ENCODE measurements at regions not wholly inside any gene's neighbourhood (a gene's known extent, or its start where the extent isn't known, plus 50 kb on each side); places are given as distances from the start of the nearest gene placed in this dataset.
"Not testable (repeated sequence)": the region's sequence is repeated elsewhere in the genome, so short reads cannot be mapped to it uniquely, and the experiment has no call there.

DNA sequence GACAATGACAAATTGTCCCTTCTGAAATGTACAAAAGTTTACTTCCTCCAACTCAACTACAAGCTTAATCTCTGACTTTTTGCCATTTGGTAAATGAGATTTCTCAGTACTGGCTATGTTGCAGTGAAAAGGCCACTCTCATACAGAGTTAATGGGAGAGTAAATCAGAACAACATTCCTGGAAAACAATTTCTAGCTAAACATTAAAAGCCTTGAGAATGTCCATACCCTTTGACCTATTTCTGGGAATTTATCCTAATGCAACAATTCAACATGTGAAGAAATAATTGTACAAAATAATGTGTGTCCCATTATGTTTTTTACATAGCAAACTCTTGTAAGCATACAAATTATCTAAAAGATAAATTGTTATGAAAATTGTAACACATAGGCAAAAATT lies 56.3 kb upstream of the SPEF2 start:
- no peak for DNase-seq

DNA sequence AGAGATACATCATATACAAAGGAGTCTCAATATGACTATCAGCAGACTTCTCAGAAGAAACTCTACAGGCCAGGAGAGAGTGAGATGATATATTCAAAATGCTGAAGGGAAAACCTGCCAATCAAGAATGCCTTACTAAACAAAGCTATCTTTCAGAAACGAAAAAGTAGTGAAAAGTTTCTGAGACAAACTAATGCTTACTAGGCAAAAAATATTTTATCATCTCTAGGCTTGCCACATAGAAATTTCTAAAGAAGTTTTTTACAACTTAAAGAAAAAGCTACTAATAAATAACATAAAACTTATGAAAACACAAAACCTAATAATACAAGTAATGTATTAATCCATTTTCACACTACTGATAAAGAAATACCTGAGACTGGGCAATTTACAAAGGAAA lies 59.9 kb upstream of the SPEF2 start:
- DNase-seq: no peak

- DNase-seq: no peak
Observed at GRCh38 chr5:35557199-35557598, 60.5 kb upstream of the SPEF2 start.

DNA sequence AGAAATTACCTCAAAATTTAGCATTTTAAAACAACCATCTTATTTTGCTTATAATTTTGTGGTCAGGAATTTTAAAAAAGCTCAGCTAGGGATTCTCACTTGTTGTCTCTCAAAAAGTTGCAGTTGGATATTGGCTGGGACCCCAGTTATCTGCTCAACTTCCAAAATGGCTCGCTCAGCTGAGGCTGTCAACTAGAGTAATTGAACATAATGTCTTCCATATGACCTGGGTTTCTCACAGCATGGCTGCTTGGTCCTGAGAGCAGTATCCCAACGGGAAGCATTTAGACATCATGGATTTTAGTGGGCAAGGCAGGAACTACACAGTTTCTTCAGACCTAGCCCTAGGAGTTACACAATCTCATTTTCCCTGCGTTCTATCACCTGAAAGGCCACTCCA lies 63.6 kb upstream of the SPEF2 start:
- DNase-seq: no peak

DNA sequence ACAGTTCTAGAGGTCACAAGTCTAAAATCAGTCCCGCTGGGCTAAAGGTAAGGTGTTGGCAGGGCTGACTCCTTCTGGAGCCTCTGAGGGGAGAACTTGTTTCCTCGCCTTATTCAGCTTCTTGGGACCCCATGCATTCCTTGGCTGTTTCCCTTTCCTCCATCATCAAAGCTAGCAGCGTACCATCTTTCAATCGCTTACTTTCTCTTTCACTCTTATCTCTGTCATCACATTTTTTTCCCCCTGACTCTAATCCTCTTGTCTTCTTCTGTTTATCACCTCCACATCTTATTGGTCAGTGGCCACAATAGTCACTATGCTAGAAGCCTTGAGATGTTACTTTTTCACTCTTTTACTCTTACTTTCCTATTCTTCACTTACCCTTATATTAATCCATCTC lies 72.5 kb upstream of the SPEF2 start:
- no peak for DNase-seq

- no peak for DNase-seq
Observed at GRCh38 chr5:35543408-35543807, 74.3 kb upstream of the SPEF2 start.

DNA sequence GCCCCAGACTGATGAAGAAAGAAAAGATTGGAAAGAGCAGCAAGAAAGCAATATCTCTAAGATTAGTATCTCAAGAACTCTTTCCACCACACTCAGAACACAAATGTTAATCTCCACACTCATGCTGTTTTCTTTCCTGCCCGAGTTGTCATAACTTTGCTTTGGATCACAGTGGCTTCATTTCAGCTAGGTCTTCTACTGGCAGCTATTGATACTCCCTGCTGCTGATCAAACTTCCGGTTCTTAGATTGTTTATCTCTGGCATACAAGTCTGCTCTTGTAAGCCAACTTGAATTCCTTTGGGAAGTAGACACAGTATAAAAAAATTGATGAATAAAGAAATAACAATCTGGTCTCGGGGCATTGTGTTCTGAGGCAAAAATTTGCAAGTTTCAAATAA lies 77.7 kb upstream of the SPEF2 start:
- DNase-seq: no peak

DNA sequence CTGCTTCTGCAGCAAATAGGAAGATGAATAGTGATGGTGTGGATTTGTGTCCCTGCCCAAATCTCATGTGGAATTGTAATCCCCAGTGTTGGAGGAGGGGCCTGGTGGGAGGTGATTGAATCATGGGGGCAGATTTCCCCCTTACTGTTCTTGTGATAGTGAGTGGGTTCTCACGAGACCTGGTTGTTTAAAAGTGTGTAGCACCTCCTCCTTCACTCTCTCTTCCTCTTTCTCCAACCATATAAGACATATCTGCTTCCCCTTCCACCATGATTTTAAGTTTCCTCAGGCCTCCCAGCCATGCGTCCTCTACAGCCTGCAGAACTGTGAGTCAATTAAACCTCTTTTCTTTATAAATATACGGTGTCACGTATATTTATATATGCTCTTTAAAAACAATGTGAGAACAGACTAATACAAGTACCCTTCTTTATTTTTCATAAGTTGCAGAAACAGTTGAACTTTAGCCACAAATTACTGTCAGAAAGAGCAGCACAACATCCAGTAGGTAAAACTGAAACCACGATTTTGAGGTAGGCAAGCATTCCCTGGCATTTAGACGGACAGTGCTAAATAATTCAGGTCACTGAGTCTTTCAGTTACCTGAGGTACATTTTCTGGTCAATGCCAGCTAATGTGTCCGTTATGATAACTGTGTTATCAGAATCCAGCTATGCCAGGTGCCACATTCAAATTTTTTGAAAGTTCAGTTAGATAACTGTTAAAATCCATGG lies 79.3 kb upstream of the SPEF2 start:
- DNase-seq: no peak

DNA sequence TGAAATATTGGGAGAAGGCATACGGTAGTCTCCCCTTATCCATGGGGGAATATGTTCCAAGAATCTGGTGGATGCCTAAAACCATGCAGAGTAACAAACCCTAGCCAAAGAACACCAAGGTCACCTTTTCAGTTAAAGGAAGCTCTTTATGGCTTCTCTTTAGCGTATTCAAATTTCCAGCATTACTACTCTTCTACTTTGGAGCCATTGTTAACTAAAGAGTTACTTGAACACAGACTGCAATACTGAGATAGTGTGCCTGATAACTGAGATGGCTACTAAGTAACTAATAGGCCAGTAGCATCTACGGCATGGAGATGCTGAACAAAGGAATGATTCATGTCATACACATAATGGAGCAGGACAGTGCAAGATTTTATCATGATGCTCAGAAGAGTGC lies 84.5 kb upstream of the SPEF2 start:
- DNase-seq: no peak

DNA sequence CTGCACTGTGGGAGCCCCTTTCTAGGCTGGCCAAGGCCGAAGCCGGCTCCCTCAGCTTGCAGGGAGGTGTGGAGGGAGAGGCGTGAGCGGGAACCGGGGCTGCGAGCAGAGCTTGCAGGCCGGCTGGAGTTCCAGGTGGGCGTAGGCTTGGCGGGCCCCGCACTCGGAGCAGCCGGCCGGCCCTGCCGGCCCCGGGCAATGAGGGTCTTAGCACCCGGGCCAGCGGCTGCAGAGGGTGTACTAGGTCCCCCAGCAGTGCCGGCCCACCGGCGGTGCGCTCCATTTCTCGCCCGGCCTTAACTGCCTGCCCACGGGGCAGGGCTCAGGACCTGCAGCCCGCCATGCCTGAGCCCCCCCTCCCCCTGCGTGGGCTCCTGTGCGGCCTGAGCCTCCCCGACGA lies 86.1 kb upstream of the SPEF2 start:
- DNase-seq: not testable (repeated sequence)

GRCh38 chr5:35518104-35518503 lies 99.6 kb upstream of the SPEF2 start:
- DNase-seq: peak; percentile 18

DNA sequence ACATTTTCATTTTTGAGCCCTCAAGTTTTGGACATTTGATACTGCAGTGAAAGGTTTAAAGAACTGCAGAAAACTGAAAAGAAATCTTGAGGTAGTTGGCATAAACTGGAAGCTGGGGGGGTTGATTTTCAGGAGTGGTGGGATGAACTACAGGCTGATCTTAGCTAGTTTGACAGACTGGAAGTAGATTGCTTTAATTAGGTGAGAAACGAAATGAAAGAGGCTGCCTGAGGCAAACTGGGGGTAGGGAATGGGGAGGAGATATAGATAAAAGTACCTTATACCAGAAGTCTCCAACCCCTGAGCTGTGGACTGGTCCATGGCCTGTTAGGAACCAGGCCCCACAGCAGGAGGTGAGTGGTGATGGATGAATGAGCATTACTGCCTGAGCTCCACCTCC lies 101.4 kb upstream of the SPEF2 start:
- DNase-seq: no peak

- no peak for DNase-seq
Observed at GRCh38 chr5:35513612-35514011, 104.1 kb upstream of the SPEF2 start.

GRCh38 chr5:35502206-35502605 lies 115.5 kb upstream of the SPEF2 start:
- no peak for DNase-seq

- DNase-seq: peak; percentile 26
Observed at GRCh38 chr5:35488791-35489190, 128.9 kb upstream of the SPEF2 start.

GRCh38 chr5:35488055-35488454 lies 129.6 kb upstream of the SPEF2 start:
- no peak for DNase-seq

DNA sequence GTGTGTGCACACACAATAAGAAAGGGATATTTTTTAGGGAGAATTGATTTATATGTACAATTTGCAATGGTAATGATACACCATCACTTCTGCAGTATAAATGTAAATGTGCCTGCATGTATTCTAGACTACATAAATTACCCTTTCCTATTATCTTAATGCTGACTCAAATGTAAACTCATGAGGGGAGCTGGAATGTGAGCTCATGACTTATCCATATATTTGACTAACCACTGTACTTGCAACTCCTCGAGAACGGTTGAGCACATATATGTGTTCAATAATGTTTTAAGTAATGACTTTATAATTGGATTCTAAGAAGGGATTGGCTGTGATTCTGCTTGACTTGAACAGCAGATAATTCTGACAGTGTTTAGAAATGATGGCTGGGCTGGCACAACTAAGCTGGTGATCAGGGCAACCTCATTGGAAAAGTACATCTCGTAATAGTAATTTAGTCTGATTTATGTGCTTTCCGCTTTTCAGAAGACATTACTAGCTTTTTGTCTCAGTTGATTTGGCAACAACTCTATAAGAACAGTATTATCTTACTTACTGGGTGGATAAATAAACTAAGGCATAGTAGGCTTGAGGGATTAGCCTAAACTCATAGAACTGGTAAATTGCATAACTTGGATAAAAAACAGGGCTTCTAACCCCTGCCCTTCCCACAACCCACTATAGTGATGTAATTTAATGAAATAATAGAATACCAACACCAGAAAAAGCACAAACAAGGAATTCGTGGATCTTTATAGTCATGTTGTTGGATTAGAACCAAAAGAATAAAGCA lies 130.2 kb upstream of the SPEF2 start:
- no peak for DNase-seq

DNA sequence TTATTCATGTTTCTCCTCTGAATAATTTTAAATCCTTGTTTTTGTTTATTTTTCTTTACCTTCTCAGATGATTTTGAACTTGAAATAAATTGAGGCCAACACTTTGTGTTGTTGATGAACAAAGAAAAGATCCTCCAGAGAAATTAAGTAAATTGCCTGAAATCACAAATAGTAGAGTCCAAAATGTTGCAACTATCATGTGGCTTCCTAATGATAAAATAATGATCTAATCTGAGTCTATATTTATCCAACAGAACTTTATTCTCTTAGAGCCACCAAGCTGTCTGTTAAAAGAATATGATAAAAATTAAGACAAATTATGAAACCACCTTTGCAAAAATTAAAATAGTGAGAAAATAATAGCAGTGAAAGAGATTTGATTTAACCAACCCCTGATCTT lies 132.2 kb upstream of the SPEF2 start:
- no peak for DNase-seq

GRCh38 chr5:35484241-35484640 lies 133.4 kb upstream of the SPEF2 start:
- DNase-seq: no peak

DNA sequence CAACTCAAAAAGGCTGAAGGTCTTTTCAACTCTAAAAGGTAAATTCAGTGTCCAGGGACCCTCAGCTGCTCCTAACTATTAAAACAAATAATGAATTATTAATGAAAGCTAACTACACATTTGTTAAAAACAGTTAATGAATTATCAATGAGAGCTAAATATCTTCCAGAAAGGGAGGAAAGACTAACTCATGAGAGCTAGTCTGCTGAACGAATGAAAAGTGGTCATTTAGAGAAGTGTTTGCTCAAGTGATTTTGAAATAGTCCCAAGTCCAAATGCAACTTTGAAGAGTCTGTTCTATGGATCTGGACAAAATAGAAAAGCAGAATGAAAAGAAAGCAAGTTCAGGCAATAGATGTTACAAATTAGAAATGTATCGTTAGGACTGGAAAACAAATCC lies 133.9 kb upstream of the SPEF2 start:
- peak; percentile 37 for DNase-seq

DNA sequence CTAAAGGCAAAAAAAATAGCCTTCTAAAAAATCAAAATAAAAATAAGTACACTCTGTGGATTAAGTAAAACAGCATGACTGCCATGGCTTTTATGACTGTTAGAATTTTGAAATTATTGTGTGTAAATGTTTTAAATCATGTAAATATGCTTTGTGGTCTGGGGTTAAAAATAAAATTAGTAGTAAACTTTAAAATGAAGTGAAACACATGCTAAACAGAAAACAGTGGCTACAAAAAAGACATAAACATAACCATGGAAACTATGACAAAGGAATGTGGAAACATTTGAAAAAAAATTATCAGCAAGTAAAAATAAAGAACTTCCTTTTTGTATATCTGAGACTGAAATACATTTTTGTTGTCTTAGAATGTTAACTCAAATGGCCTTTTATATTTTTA lies 134.5 kb upstream of the SPEF2 start:
- DNase-seq: peak; percentile 35

DNA sequence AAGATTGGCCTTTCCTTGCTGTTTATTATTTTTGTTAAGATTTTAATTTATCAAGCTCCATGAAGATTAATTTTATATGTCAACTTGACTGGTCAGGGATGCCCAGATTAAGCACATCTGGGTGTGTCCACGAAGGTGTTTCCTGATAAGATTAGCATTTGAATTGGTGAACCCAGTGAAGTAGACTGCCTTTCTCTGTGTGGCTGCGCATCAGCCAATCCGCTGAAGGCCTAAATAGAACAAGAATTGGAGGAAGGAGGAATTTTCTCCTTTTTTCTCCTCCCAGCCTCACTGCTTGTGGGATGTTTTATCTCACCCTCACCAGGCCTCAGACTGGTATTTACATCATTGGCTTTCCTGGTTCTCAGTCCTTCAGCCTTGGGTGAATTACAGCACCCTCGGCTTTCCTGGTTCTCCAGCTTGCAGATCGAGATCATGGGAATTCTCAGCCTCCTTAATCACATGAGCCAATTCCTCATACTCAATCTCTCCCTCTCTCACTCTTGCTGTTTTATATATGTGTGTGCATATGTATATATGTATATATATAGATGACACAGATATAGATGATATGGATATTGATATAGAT lies 135.4 kb upstream of the SPEF2 start:
- DNase-seq: no peak

DNA sequence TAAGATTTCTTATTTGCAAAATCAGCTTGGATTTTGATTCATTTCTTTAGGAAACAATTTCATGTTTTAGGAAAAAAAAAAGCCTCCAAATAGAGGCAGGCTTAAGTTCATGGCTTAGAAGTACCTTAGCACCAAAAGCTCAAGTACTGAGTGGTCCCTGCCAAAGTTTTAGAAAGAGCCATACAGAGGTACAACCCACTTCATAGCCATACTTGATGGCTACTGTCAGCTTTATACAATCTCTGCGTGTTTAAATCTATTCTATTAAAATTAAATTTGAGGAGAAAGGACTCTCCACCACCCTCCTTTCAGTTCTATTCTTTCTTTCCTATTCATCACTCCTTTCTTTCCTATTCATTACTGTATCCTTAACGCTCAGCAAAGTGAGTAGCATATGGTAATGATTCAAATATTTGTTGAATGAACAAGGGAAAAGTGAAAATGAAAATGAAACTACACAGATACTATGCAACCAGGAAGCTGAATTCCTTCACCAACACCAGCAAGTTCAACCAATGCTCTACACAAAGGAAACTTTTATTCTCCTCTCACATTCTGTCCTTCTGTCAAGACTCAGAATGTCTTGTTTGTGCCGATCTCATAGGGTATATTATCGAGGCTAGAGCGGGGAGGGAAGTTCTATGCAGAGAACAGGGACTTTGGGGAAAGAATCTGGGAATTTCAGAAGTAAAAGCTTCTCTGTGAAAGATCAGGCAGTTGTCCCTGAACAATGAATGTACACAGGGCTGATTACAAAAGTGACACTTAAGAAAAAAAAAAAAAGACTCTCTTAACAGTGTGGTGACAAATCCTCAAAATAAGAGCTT lies 138.6 kb upstream of the SPEF2 start:
- DNase-seq: peak; percentile 25

Data from hematopoietic multipotent progenitor cell treated with erythropoietin and hydrocortisone succinate and interleukin-3 and kit ligand, for 6 days (in vitro differentiated cells).